Gastrocnemius medialis (tissue), 4 donors: ENCODE measurements at regions not wholly inside any gene's neighbourhood (a gene's known extent, or its start where the extent isn't known, plus 50 kb on each side); places are given as distances from the start of the nearest gene placed in this dataset.

ENCODE experiments used
- CTCF ChIP-seq, 5 experiments: fragments of 450-650 bp in 3 of 5; fragments of 200-600 bp in 2 of 5; sonication (generic) in 2 of 5; IDR thresholded peaks in 4 of 5; conservative IDR thresholded peaks in 1 of 5; 1 replicate in 4 of 5; 2 replicates in 1 of 5; pipeline ENCODE4 v1.5.1; 2016 to 2019; ENCODE audit warnings: antibody characterized with exemption in 5 of 5, mild to moderate bottlenecking in 3 of 5, moderate library complexity in 3 of 5
- POLR2A ChIP-seq, 2 donors: fragments of 450-650 bp; IDR thresholded peaks; one replicate each; pipeline ENCODE4 v1.6.1; 2017; ENCODE audit warnings: antibody characterized with exemption in 2 of 2, mild to moderate bottlenecking in 2 of 2, moderate library complexity in 2 of 2

- TF ChIP-seq CTCF (IDR thresholded peaks at IDR 0.05 in 4 of 5, conservative IDR thresholded peaks at IDR 0.05 in 1 of 5) = no peak
- TF ChIP-seq POLR2A (IDR thresholded peaks at IDR 0.05) = no peak
Measured at GRCh38 chr3:21836227-21836626, 85.2 kb upstream of the ZNF385D start.
